ENCODE measurements at regions not wholly inside any gene's neighbourhood (a gene's known extent, or its start where the extent isn't known, plus 50 kb on each side); places are given as distances from the start of the nearest gene placed in this dataset.

DNA sequence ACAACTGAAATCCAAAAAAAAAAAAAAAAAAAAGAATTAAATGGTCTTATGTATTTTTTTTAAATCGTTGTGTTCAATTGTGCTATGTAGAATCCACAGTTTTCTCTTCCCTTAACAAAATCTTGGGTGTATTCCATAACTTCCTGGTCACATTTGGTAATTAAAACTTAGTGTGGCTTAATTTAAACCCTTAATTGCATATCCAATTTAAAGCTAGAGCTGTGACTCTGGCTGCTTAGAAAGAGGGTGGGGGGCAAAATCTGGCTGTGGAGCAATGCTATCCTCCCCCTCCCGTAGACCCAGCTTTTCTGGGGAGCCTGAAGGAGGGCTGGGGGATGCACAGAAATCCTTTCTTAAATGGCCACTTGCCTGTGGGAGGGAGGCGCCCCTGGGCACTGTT is 695.1 kb downstream of the INHBA start:
- no peak for DNase-seq (ENCODE audit: low read depth)

DNA sequence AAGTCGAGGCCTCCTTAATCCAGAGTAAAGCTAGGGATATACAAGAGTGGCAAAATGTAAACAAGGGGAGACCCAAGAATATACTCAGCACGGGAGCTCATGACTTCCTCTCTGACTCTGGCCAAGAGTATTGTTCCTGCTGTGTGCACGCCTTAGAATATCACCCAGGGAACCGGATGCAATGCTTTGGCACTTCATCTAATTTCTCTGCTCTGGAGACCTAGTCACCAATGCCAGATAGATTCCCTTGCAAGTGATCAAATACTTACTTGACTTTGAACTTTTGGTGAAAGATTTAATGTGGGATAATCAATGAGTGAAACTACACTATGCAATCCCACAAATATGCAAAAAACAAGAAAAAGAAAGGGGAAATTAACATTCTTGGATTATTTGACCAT is 695.5 kb downstream of the INHBA start:
- DNase-seq (ENCODE audit: low read depth): no peak

- no peak for DNase-seq (ENCODE audit: low read depth)
These were observed 696.4 kb downstream of the INHBA start for GRCh38 chr7:41006306-41006995.

DNA sequence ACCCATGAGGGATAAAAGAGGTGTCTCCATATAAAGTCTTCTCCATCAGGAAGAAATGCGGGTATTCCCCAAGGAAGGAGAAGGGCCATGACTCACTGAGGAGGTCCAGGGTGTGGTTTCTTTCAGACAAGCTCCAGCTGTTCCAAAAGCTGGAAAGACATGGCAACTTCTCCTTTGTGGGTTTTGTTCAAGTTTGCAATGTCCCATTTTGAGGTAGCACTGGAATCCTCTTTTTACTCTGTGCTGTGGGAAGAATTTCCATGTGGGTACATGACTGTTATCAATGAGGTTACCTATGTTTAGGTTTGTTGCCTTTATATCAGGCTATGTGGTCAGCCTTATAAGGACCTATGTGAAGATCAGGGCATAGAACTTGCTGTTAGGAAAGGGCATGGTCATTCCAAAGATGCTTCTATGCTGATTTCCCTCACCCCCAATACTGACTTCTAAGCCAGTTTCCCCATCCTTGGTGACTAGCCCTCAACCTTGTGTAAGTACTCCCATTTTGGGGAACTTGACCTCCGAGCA is 697.5 kb downstream of the INHBA start:
- peak; percentile 98 for DNase-seq (ENCODE audit: low read depth)

- no peak for DNase-seq (ENCODE audit: low read depth)
These were observed 698.9 kb downstream of the INHBA start for GRCh38 chr7:41003977-41004376.

DNA sequence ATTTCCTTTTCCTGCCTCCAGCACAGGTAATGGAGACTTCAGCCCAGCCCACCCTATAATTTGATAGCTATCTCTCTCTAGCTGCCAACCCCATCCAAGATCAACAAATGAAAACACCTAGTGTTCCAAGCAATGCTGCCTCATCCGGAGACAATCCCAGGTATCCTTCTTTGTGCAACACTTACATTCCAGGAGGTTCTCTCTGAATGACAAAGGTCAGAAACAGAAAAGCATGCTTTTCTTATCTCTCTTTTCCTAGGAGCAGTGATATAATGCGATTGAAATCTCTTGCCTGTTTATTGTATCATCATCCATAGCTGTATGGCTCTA is 699.3 kb downstream of the INHBA start:
- DNase-seq (ENCODE audit: low read depth): no peak

DNA sequence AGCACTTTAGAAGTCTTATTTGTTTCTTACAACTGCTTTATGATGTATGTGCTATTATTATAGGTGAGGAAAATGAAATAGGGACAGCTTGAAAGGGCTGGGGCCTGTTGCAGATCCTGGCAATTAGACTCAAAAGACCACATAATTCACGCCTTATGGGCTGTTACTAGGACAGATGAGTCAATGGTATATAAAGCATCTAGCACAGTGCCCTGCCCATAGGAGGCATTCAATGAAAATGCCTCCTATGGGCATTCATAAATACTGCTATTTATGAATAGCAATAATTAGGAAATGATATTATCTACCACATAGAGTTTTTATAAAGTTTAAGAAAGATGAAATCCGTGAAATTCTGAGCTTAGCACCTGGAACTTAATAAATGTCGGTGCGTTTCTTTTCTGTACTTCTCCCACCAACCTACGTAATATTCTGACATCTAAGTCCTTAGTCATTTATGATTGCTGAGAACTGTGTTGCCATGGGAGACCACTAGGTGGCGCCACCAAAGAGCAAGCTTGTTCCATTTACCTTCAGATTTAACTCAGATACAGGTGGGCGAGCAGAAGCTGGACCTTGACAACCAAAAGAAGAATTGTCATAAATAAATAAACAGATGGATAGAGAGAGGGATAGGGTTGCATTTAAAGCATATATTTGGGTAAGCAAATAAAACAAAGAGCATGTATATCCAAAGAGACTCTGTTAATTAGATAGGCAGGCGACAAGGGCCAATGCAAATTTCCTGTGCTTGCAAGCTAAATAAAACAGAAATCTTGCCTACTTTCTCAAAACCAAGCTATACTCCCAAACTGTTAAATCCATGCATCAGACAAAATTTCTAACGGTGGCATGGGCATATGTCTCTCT is 699.9 kb downstream of the INHBA start:
- peak; percentile 53 for DNase-seq (ENCODE audit: low read depth)

GRCh38 chr7:41000042-41000441 is 702.8 kb downstream of the INHBA start:
- DNase-seq (ENCODE audit: low read depth): no peak

GRCh38 chr7:40996233-40996677 is 706.6 kb downstream of the INHBA start:
- peak; percentile 32 for DNase-seq (ENCODE audit: low read depth)

DNA sequence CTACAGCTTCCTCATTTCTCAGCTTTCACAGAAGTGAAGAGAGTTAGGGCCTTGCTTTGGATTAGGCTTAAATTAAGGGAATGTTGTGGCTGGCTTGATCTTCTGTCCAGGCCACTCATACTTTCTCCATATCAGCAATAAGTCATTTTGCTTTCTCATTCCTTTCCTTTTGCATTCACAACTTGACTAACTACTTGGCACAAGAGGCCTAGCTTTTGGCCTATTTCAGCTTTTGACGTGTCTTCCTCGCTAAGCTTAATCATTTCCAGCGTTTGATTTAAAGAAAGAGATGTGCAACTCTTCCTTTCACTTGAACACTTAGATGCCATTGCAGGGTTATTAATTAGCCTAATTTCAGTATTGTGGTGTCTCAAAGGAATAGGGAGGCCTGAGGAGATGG is 712.0 kb downstream of the INHBA start:
- DNase-seq (ENCODE audit: low read depth): no peak

GRCh38 chr7:40987571-40987970 is 715.3 kb downstream of the INHBA start:
- DNase-seq (ENCODE audit: low read depth): no peak

- DNase-seq (ENCODE audit: low read depth): peak; percentile 92
These were observed 716.5 kb downstream of the INHBA start for GRCh38 chr7:40986351-40986873.

- no peak for DNase-seq (ENCODE audit: low read depth)
These were observed 719.8 kb downstream of the INHBA start for GRCh38 chr7:40983111-40983510.

- DNase-seq (ENCODE audit: low read depth): no peak
These were observed 723.6 kb downstream of the INHBA start for GRCh38 chr7:40979296-40979695.

DNA sequence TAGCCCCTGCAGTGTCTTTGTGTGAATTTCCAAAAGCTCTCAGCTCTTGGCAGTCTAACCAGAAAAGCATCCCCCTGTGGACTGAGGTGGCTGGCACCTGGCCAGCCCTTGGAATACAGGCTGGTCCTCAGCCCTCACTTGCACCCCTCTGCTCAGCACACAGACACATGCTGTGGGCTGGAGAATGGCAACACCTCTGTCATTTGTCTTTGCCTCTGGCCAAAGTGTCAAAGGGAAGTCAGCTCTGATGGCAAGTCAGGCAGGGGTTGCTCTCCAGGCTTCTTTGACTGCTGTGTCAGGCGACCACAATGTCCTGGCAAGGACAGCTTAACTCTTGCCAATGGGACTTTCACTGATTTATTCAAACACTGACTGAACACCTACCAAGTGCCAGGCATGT is 724.8 kb downstream of the INHBA start:
- DNase-seq (ENCODE audit: low read depth): no peak

GRCh38 chr7:40977533-40977932 is 725.4 kb downstream of the INHBA start:
- DNase-seq (ENCODE audit: low read depth): no peak

DNA sequence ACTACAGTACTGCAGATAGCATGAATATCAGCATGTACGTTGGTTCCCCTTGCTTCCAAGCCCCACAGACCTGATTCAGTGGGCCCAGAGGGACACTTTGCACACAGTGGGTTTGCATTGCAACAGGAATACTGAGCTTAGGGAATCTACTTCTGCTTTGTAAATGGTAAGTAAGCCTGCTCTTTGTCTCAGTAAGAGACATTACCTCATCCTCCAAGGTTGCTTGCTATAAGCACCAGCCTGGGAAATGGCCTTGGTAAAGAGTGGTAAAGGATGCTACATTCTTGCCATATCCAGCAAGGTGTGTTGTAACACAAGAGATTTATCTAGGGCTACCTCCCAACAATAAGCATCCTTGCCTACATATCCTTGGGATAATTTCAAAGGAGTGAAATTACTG is 730.5 kb downstream of the INHBA start:
- DNase-seq (ENCODE audit: low read depth): no peak

GRCh38 chr7:40969641-40970040 is 733.2 kb downstream of the INHBA start:
- no peak for DNase-seq (ENCODE audit: low read depth)

GRCh38 chr7:40966693-40967092 is 736.2 kb downstream of the INHBA start:
- DNase-seq (ENCODE audit: low read depth): no peak

DNA sequence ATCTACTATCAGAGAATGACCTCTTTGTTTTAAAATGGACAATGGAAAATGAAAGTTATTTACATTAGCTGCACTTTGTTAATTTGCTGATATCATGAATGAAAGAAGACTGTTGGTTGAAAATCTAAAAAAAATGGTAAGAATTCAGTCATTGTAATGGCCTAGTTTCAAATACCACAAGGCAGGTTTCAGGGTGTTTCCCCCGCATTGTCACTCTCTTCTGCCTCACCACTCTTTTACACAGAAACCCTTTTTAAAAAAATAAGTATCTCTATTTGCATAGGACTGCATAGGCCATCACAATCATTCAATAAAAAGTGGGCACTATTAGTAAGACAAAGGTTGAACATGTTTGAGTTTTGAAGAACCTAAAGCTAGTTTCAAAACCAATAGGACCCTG is 737.1 kb downstream of the INHBA start:
- DNase-seq (ENCODE audit: low read depth): no peak

- no peak for DNase-seq (ENCODE audit: low read depth)
These were observed 737.9 kb downstream of the INHBA start for GRCh38 chr7:40965016-40965415.

- no peak for DNase-seq (ENCODE audit: low read depth)
These were observed 738.3 kb downstream of the INHBA start for GRCh38 chr7:40964610-40965009.

GRCh38 chr7:40959955-40960354 is 742.9 kb downstream of the INHBA start:
- no peak for DNase-seq (ENCODE audit: low read depth)

Measured in LHCN-M2 (cell line).